HepG2 (cell line): ENCODE measurements at regions not wholly inside any gene's neighbourhood (a gene's known extent, or its start where the extent isn't known, plus 50 kb on each side); places are given as distances from the start of the nearest gene placed in this dataset.

ENCODE experiments used
- ATAC-seq: fragments of 200-7000 bp; cut with Tn5 transposase; 3 replicates; pipeline ENCODE4 v1.9.1; 2020; ENCODE audit warnings: mild to moderate bottlenecking, moderate library complexity
- BruUV-seq: library from RNA; stranded (reverse); fragments of 400-500 nt; replicated peaks from 2 replicates; lab custom pipeline; 2021; lab: Mats Ljungman, UMichigan
- CTCF ChIA-PET: fragments of 300-600 bp; formaldehyde crosslinking; extraction: SDS; loops from one replicate; lab custom pipeline; 2021; ENCODE audit warnings: low total read pairs, inconsistent platforms, low intra/inter-chr PET ratio; lab: Yijun Ruan, JAX
- POLR2A ChIA-PET: fragments of 350-600 bp; sonication (Branson Sonifier 250); formaldehyde crosslinking; loops from one replicate; lab custom pipeline; 2020; ENCODE audit warnings: antibody characterized with exemption, inconsistent platforms; lab: Yijun Ruan, JAX
- DNase-seq: peaks from one replicate; pipeline ENCODE4 v3.0.0-alpha.2; 2015; ENCODE audit warnings: low spot score
- FAIRE-seq: peaks from 3 replicates; lab custom pipeline; 2011; peaks lifted over from hg19 to GRCh38; lab: Jason Lieb, UNC
- H2AFZ ChIP-seq: one replicate; pipeline ENCODE4 v1.6.1; 2011; ENCODE audit warnings: low read length, inconsistent platforms
- H3K27ac ChIP-seq: fragments of 300-600 bp; 3 replicates; pipeline ENCODE4 v1.8.0; 2011; ENCODE audit warnings: mixed run types, mild to moderate bottlenecking, mixed read lengths, low read length, inconsistent platforms; ENCODE audit not compliant: insufficient read depth; ENCODE audit errors: extremely low read length
- H3K27me3 ChIP-seq, 2 experiments: fragments of 200-600 bp in 1 of 2; 2 replicates in 1 of 2; 3 replicates in 1 of 2; pipeline versions ENCODE4 v1.6.0 to v1.8.0; 2011; ENCODE audit warnings: low read length in 2 of 2, mild to moderate bottlenecking in 2 of 2, moderate library complexity in 2 of 2, inconsistent platforms in 1 of 2; ENCODE audit not compliant: insufficient read depth in 2 of 2, control insufficient read depth in 1 of 2
- H3K36me3 ChIP-seq, 2 experiments: fragments of 200-600 bp in 1 of 2; replicated peaks in 1 of 2; 2 replicates in 1 of 2; 3 replicates in 1 of 2; pipeline versions ENCODE4 v1.5.1 to v1.8.0; 2011; ENCODE audit warnings: low read length in 2 of 2, inconsistent platforms in 1 of 2; ENCODE audit not compliant: insufficient read depth in 2 of 2, control insufficient read depth in 1 of 2
- H3K4me1 ChIP-seq: 2 replicates; pipeline ENCODE4 v1.5.1; 2012; ENCODE audit warnings: low read length, inconsistent platforms; ENCODE audit not compliant: insufficient read depth
- H3K4me2 ChIP-seq: 2 replicates; pipeline ENCODE4 v1.6.0; 2011; ENCODE audit warnings: low read depth, low read length, inconsistent platforms
- H3K4me3 ChIP-seq, 3 experiments: fragments of 200-600 bp in 1 of 3; sonication (generic), shearing (Covaris generic) in 1 of 3; replicated peaks in 1 of 3; 2 replicates each; pipeline ENCODE4 v1.5.1; 2011 to 2016; ENCODE audit warnings: low read length in 3 of 3, inconsistent platforms in 2 of 3, low read depth in 2 of 3, mild to moderate bottlenecking in 2 of 3, control low read depth in 1 of 3, mixed read lengths in 1 of 3; ENCODE audit not compliant: insufficient read depth in 1 of 3
- H3K79me2 ChIP-seq: one replicate; pipeline ENCODE4 v1.6.1; 2011; ENCODE audit warnings: low read length, inconsistent platforms; ENCODE audit not compliant: insufficient read depth
- H3K9ac ChIP-seq: 2 replicates; pipeline ENCODE4 v1.6.0; 2011; ENCODE audit warnings: mild to moderate bottlenecking, low read depth, low read length, inconsistent platforms; ENCODE audit not compliant: insufficient read depth
- H3K9me3 ChIP-seq: 2 replicates; pipeline ENCODE4 v1.5.1; 2012; ENCODE audit warnings: mild to moderate bottlenecking, low read length
- H4K20me1 ChIP-seq: 2 replicates; pipeline ENCODE4 v1.6.0; 2011; ENCODE audit warnings: inconsistent platforms, mild to moderate bottlenecking, low read length, moderate library complexity; ENCODE audit not compliant: insufficient read depth
- ARID2 ChIP-seq: sonication (generic); formaldehyde crosslinking; IDR thresholded peaks from 2 replicates; pipeline ENCODE4 v1.8.1; 2022; ENCODE audit warnings: mild to moderate bottlenecking, missing genetic modification reagents, borderline replicate concordance
- ATF7-NPFF ChIP-seq: sonication (generic); formaldehyde crosslinking; IDR thresholded peaks from 2 replicates; pipeline ENCODE4 v1.8.1; 2023; ENCODE audit warnings: mild to moderate bottlenecking, low read depth, missing genetic modification reagents, moderate library complexity
- DMAP1 ChIP-seq: IDR thresholded peaks from 2 replicates; pipeline ENCODE4 v1.6.1; 2016
- ETS1 ChIP-seq: sonication (generic); formaldehyde crosslinking; IDR thresholded peaks from 2 replicates; pipeline ENCODE4 v1.4.0; 2020; ENCODE audit warnings: missing genetic modification reagents
- FOXO1 ChIP-seq: sonication (generic); formaldehyde crosslinking; IDR thresholded peaks from 2 replicates; pipeline ENCODE4 v1.4.0; 2020; ENCODE audit warnings: missing genetic modification reagents
- NPAS2 ChIP-seq: sonication (generic); formaldehyde crosslinking; IDR thresholded peaks from 2 replicates; pipeline ENCODE4 v1.8.0; 2022; ENCODE audit warnings: mild to moderate bottlenecking, missing genetic modification reagents, borderline replicate concordance
- RAD51 ChIP-seq: fragments of 450-650 bp; IDR thresholded peaks from 2 replicates; pipeline ENCODE4 v1.6.1; 2016; ENCODE audit warnings: borderline replicate concordance
- SALL1 ChIP-seq: sonication (generic); formaldehyde crosslinking; IDR thresholded peaks from 2 replicates; pipeline ENCODE4 v1.8.0; 2022; ENCODE audit warnings: mild to moderate bottlenecking, missing genetic modification reagents
- SCMH1 ChIP-seq: sonication (generic); formaldehyde crosslinking; IDR thresholded peaks from 2 replicates; pipeline ENCODE4 v1.9.0; 2021; ENCODE audit warnings: missing genetic modification reagents, mild to moderate bottlenecking, borderline replicate concordance
- SNAI1 ChIP-seq: sonication (generic); formaldehyde crosslinking; IDR thresholded peaks from 2 replicates; pipeline ENCODE4 v1.5.0; 2020; ENCODE audit warnings: mild to moderate bottlenecking, missing genetic modification reagents, borderline replicate concordance
- ZBTB49 ChIP-seq: sonication (generic); formaldehyde crosslinking; IDR thresholded peaks from 2 replicates; pipeline ENCODE4 v1.4.0; 2020; ENCODE audit warnings: missing genetic modification reagents, borderline replicate concordance
- ZFAT ChIP-seq: sonication (generic); formaldehyde crosslinking; conservative IDR thresholded peaks from 2 replicates; pipeline ENCODE4 v1.8.1; 2023; ENCODE audit warnings: missing genetic modification reagents, inconsistent platforms
- ZFP82 ChIP-seq: sonication (generic); formaldehyde crosslinking; IDR thresholded peaks from 2 replicates; pipeline ENCODE4 v1.5.1; 2020; ENCODE audit warnings: mild to moderate bottlenecking, missing genetic modification reagents, borderline replicate concordance
- ZNF431 ChIP-seq: sonication (generic); formaldehyde crosslinking; IDR thresholded peaks from 2 replicates; pipeline ENCODE4 v1.9.0; 2022; ENCODE audit warnings: missing genetic modification reagents, low read depth, mild to moderate bottlenecking, borderline replicate concordance
- ZNF75D ChIP-seq: sonication (generic); formaldehyde crosslinking; IDR thresholded peaks from 2 replicates; pipeline ENCODE4 v1.8.1; 2023; ENCODE audit warnings: missing genetic modification reagents, mild to moderate bottlenecking, borderline replicate concordance
- WGBS: methylation state at CpG from one replicate; pipeline ENCODE4 v1.1.6; 2017; ENCODE audit warnings: low lambda C conversion rate; 5-methylcytosine and 5-hydroxymethylcytosine counted together
- in situ Hi-C: cut with HindIII; loops from 2 replicates; pipeline ENCODE4 v1.10.0; 2017; ENCODE audit warnings: low pct_unique_long_range_greater_than_20kb; ENCODE audit not compliant: extremely low pct_ligation_motif_present
- intact Hi-C: fragments of 100-400 bp; cut with micrococcal nuclease; formaldehyde crosslinking; loops from one replicate; pipeline ENCODE4 v1.10.0; 2022; ENCODE audit not compliant: unreplicated experiment

GRCh38 chr12:5213336-5213735, 169.7 kb downstream of the KCNA5 start:
- BruUV-seq = no TSS peak
- 7% methylated on average over 2 of the region's 2 CpGs for WGBS
- Histone ChIP-seq H4K20me1 (no peaks in the 10 kb centered on the region), H3K4me3 (no peak overlapping the region), H3K9me3 (no peaks in the 10 kb centered on the region), H3K4me1 (no peaks in the 10 kb centered on the region), H2AFZ (no peak overlapping the region), H3K9ac (no peak overlapping the region), H3K27ac (no peak overlapping the region), H3K27me3 (no peaks in the 10 kb centered on the region; a peak in 1 of 5 replicates), H3K79me2 (no peaks in the 10 kb centered on the region), H3K4me2 (no peak overlapping the region), H3K36me3 (no peaks in the 10 kb centered on the region)
- ChIA-PET CTCF (no interaction called here), POLR2A (no interaction called here)
- ATAC-seq (no peak), DNase-seq (no peak), FAIRE-seq (no peak)
- in situ Hi-C loops = no loop called here
- no peak for TF ChIP-seq ZFP82 (CRISPR knock-in tag)
- no peak for TF ChIP-seq ZNF75D (CRISPR knock-in tag)
- TF ChIP-seq ARID2 = no peak
- no peak for TF ChIP-seq ZNF431 (CRISPR knock-in tag)
- TF ChIP-seq SCMH1 = no peak
- TF ChIP-seq ATF7-NPFF (CRISPR knock-in tag) = no peak
- no peak for TF ChIP-seq ETS1 (CRISPR knock-in tag)
- no peak for TF ChIP-seq SNAI1
- no peak for TF ChIP-seq ZFAT (CRISPR knock-in tag)
- TF ChIP-seq ZBTB49 = no peak
- no peak for TF ChIP-seq NPAS2 (CRISPR knock-in tag)
- TF ChIP-seq RAD51 = no peak
- no peak for TF ChIP-seq SALL1 (CRISPR knock-in tag)
- TF ChIP-seq FOXO1 (CRISPR knock-in tag) = no peak
- no peak for TF ChIP-seq DMAP1 (CRISPR knock-in tag)
- intact Hi-C loops = no loop called here
